Activated CD4-positive, alpha-beta memory T cell treated with anti-CD3 and anti-CD28 coated beads, Interleukin-2, amount 10 ng/mL, durations not matched to agents 7 days and 5 days (primary cell): ENCODE measurements at regions not wholly inside any gene's neighbourhood (a gene's known extent, or its start where the extent isn't known, plus 50 kb on each side); places are given as distances from the start of the nearest gene placed in this dataset.

Experiments used
- CTCF ChIA-PET: fragments of 350-600 bp; sonication (Branson Sonifier 250); formaldehyde crosslinking; loops from one replicate; lab custom pipeline; 2021; ENCODE audit warnings: antibody characterized with exemption, inconsistent platforms; lab: Charles Lee
- POLR2A ChIA-PET: fragments of 350-600 bp; sonication (Branson Sonifier 250); formaldehyde crosslinking; loops from one replicate; lab custom pipeline; 2021; ENCODE audit warnings: antibody characterized with exemption; lab: Charles Lee
- DNase-seq: peaks from one replicate; pipeline ENCODE4 v3.0.0-alpha.2; 2020
- H3K27ac Mint-ChIP-seq: one replicate; pipeline ENCODE4 v1.8.0; 2021; ENCODE audit warnings: mild to moderate bottlenecking, mixed read lengths
- H3K27me3 Mint-ChIP-seq: one replicate; pipeline ENCODE4 v1.8.0; 2021; ENCODE audit warnings: mixed read lengths
- H3K36me3 Mint-ChIP-seq: one replicate; pipeline ENCODE4 v1.8.0; 2021; ENCODE audit warnings: low read depth, mixed read lengths
- H3K4me1 Mint-ChIP-seq: one replicate; pipeline ENCODE4 v1.8.0; 2021; ENCODE audit warnings: mixed read lengths
- H3K4me3 Mint-ChIP-seq: one replicate; pipeline ENCODE4 v1.8.0; 2021; ENCODE audit warnings: mild to moderate bottlenecking, mixed read lengths
- H3K9me3 Mint-ChIP-seq: one replicate; pipeline ENCODE4 v1.8.0; 2021; ENCODE audit warnings: mixed read lengths

GRCh38 chr2:196266351-196266750 lies 95.0 kb upstream of the STK17B start:
- no peak for DNase-seq
- Mint-ChIP-seq H3K4me3 (no peak overlapping the region), H3K36me3 (peaks cover 14% of the 10 kb centered on the region), H3K4me1 (peaks cover 76% of the 10 kb centered on the region), H3K27ac (no peak overlapping the region), H3K9me3 (no peaks in the 10 kb centered on the region), H3K27me3 (no peaks in the 10 kb centered on the region)
- ChIA-PET CTCF (interaction anchor here (0.6 to 1.8 kb wide), 4 partner anchors 10 to 121 kb away, joined by 3 to 11 read pairs (median 4); no protein-coding TSS in a partner anchor), POLR2A (interaction anchor here (0.9 to 5.1 kb wide), 8 partner anchors 12 to 107 kb away, joined by 3 to 26 read pairs (median 6); partner anchors contain the start of gene STK17B)

- Mint-ChIP-seq H3K4me3 (no peak overlapping the region), H3K9me3 (no peaks in the 10 kb centered on the region), H3K27me3 (no peaks in the 10 kb centered on the region), H3K27ac (no peak overlapping the region), H3K4me1 (peaks cover 78% of the 10 kb centered on the region), H3K36me3 (peaks cover 15% of the 10 kb centered on the region)
- ChIA-PET POLR2A (interaction anchor here (0.9 to 5.1 kb wide), 8 partner anchors 12 to 108 kb away, joined by 3 to 26 read pairs (median 7); partner anchors contain the start of gene STK17B), CTCF (interaction anchor here (1.1 to 1.8 kb wide), 3 partner anchors 9 to 48 kb away, joined by 3 to 11 read pairs (median 4); no protein-coding TSS in a partner anchor)
- no peak for DNase-seq
These were observed 95.5 kb upstream of the STK17B start for GRCh38 chr2:196266855-196267254.

- no peaks in the 10 kb centered on the region for H3K9me3 Mint-ChIP-seq
- H3K4me1 Mint-ChIP-seq: peaks cover 69% of the 10 kb centered on the region
- ChIA-PET POLR2A (interaction anchor here (0.8 to 5.1 kb wide), 8 partner anchors 8 to 104 kb away, joined by 3 to 26 read pairs (median 10); partner anchors contain the start of gene STK17B), CTCF (no interaction called here)
- H3K36me3 Mint-ChIP-seq: peaks cover 11% of the 10 kb centered on the region
- peak overlapping the region; percentile 58 for H3K27ac Mint-ChIP-seq
- H3K27me3 Mint-ChIP-seq: no peaks in the 10 kb centered on the region
- peak overlapping the region; percentile 40 for H3K4me3 Mint-ChIP-seq
- no peak for DNase-seq
These were observed 96.6 kb upstream of the STK17B start for GRCh38 chr2:196268025-196268424.

GRCh38 chr2:196268538-196269338 lies 97.4 kb upstream of the STK17B start:
- H3K27ac Mint-ChIP-seq: peak overlapping the region; percentile 58
- ChIA-PET CTCF (interaction anchor here (0.7 to 1.3 kb wide), 4 partner anchors 68 to 191 kb away, joined by 3 to 8 read pairs (median 4); no protein-coding TSS in a partner anchor), POLR2A (interaction anchor here (0.8 to 5.1 kb wide), 11 partner anchors 8 to 709 kb away, joined by 3 to 26 read pairs (median 6); partner anchors contain the start of gene STK17B)
- no peaks in the 10 kb centered on the region for H3K9me3 Mint-ChIP-seq
- no peaks in the 10 kb centered on the region for H3K27me3 Mint-ChIP-seq
- H3K4me3 Mint-ChIP-seq: peak overlapping the region; percentile 40
- DNase-seq: no peak
- H3K4me1 Mint-ChIP-seq: peaks cover 63% of the 10 kb centered on the region
- peaks cover 6% of the 10 kb centered on the region for H3K36me3 Mint-ChIP-seq

GRCh38 chr2:196271795-196272194 lies 100.4 kb upstream of the STK17B start:
- peaks cover 73% of the 10 kb centered on the region for H3K4me1 Mint-ChIP-seq
- no peaks in the 10 kb centered on the region for H3K27me3 Mint-ChIP-seq
- H3K36me3 Mint-ChIP-seq: peaks cover 3% of the 10 kb centered on the region
- no peak overlapping the region for H3K27ac Mint-ChIP-seq
- no peaks in the 10 kb centered on the region for H3K9me3 Mint-ChIP-seq
- H3K4me3 Mint-ChIP-seq: no peak overlapping the region
- ChIA-PET CTCF (interaction anchor here (1.0 kb wide), 2 partner anchors 102 to 195 kb away, joined by 3 read pairs; no protein-coding TSS in a partner anchor), POLR2A (interaction anchor here (1.5 to 2.7 kb wide), 3 partner anchors 10 to 101 kb away, joined by 3 to 20 read pairs (median 9); partner anchors contain the start of gene STK17B)
- no peak for DNase-seq

GRCh38 chr2:196274387-196274809 lies 103.0 kb upstream of the STK17B start:
- Mint-ChIP-seq H3K4me3 (no peak overlapping the region), H3K4me1 (peaks cover 66% of the 10 kb centered on the region), H3K36me3 (peaks cover 6% of the 10 kb centered on the region), H3K27ac (no peak overlapping the region), H3K9me3 (peaks cover 2% of the 10 kb centered on the region), H3K27me3 (no peaks in the 10 kb centered on the region)
- ChIA-PET CTCF (interaction anchor here (2.8 to 3.7 kb wide), 5 partner anchors 14 to 109 kb away, joined by 24 to 55 read pairs (median 30); partner anchors contain the start of gene STK17B), POLR2A (interaction anchor here (0.7 to 4.1 kb wide), 9 partner anchors 14 to 116 kb away, joined by 3 to 56 read pairs (median 33); partner anchors contain the start of gene STK17B)
- no peak for DNase-seq

- peak overlapping the region; percentile 76 for H3K27ac Mint-ChIP-seq
- DNase-seq: no peak
- no peaks in the 10 kb centered on the region for H3K27me3 Mint-ChIP-seq
- CTCF ChIA-PET: interaction anchor here (0.7 to 3.7 kb wide), 29 partner anchors 9 to 207 kb away, joined by 3 to 55 read pairs (median 5); partner anchors contain the start of genes DNAH7 and STK17B
- H3K4me1 Mint-ChIP-seq: peaks cover 60% of the 10 kb centered on the region
- POLR2A ChIA-PET: interaction anchor here (0.8 to 4.1 kb wide), 22 partner anchors 7 to 198 kb away, joined by 3 to 56 read pairs (median 6); partner anchors contain the start of gene STK17B
- H3K36me3 Mint-ChIP-seq: peaks cover 9% of the 10 kb centered on the region
- peak overlapping the region; percentile 69 for H3K4me3 Mint-ChIP-seq
- peaks cover 2% of the 10 kb centered on the region for H3K9me3 Mint-ChIP-seq
These were observed 104.4 kb upstream of the STK17B start for GRCh38 chr2:196275646-196276352.

GRCh38 chr2:196276421-196276820 lies 105.0 kb upstream of the STK17B start:
- Mint-ChIP-seq H3K9me3 (peaks cover 2% of the 10 kb centered on the region), H3K36me3 (peaks cover 9% of the 10 kb centered on the region), H3K27me3 (no peaks in the 10 kb centered on the region), H3K4me1 (peaks cover 59% of the 10 kb centered on the region), H3K27ac (peak overlapping the region; percentile 76), H3K4me3 (peak overlapping the region; percentile 69)
- ChIA-PET CTCF (interaction anchor here (0.6 to 3.7 kb wide), 31 partner anchors 9 to 208 kb away, joined by 3 to 55 read pairs (median 4); partner anchors contain the start of genes DNAH7 and STK17B), POLR2A (interaction anchor here (0.8 to 4.1 kb wide), 26 partner anchors 8 to 199 kb away, joined by 3 to 56 read pairs (median 5); partner anchors contain the start of gene STK17B)
- DNase-seq: no peak

GRCh38 chr2:196277002-196277401 lies 105.6 kb upstream of the STK17B start:
- Mint-ChIP-seq H3K4me3 (peak overlapping the region; percentile 27), H3K27ac (no peak overlapping the region), H3K9me3 (peaks cover 2% of the 10 kb centered on the region), H3K27me3 (no peaks in the 10 kb centered on the region), H3K4me1 (peaks cover 55% of the 10 kb centered on the region), H3K36me3 (peaks cover 7% of the 10 kb centered on the region)
- CTCF ChIA-PET: interaction anchor here (0.6 to 3.7 kb wide), 27 partner anchors 8 to 208 kb away, joined by 3 to 55 read pairs (median 5); partner anchors contain the start of genes DNAH7 and STK17B
- POLR2A ChIA-PET: interaction anchor here (1.0 to 4.1 kb wide), 24 partner anchors 9 to 200 kb away, joined by 3 to 56 read pairs (median 6); partner anchors contain the start of gene STK17B
- DNase-seq: peak; percentile 42

- H3K9me3 Mint-ChIP-seq: peaks cover 2% of the 10 kb centered on the region
- DNase-seq: peak; percentile 46
- ChIA-PET CTCF (interaction anchor here (0.6 to 3.1 kb wide), 13 partner anchors 12 to 210 kb away, joined by 3 to 14 read pairs (median 5); partner anchors contain the start of genes DNAH7 and STK17B), POLR2A (interaction anchor here (0.6 to 1.5 kb wide), 8 partner anchors 12 to 132 kb away, joined by 3 to 6 read pairs (median 4); no protein-coding TSS in a partner anchor)
- no peaks in the 10 kb centered on the region for H3K27me3 Mint-ChIP-seq
- H3K4me1 Mint-ChIP-seq: peaks cover 54% of the 10 kb centered on the region
- H3K36me3 Mint-ChIP-seq: peaks cover 6% of the 10 kb centered on the region
- H3K27ac Mint-ChIP-seq: no peak overlapping the region
- H3K4me3 Mint-ChIP-seq: no peak overlapping the region
These were observed 107.1 kb upstream of the STK17B start for GRCh38 chr2:196278491-196278911.

- POLR2A ChIA-PET: interaction anchor here (0.8 to 1.1 kb wide), 3 partner anchors 103 to 147 kb away, joined by 3 to 5 read pairs (median 3); partner anchors contain the start of gene STK17B
- Mint-ChIP-seq H3K4me1 (peaks cover 49% of the 10 kb centered on the region), H3K9me3 (peaks cover 2% of the 10 kb centered on the region), H3K27ac (no peak overlapping the region), H3K36me3 (peaks cover 10% of the 10 kb centered on the region), H3K4me3 (no peak overlapping the region), H3K27me3 (no peaks in the 10 kb centered on the region)
- no peak for DNase-seq
- CTCF ChIA-PET: interaction anchor here (1.2 to 3.1 kb wide), 9 partner anchors 9 to 201 kb away, joined by 3 to 14 read pairs (median 5); no protein-coding TSS in a partner anchor
These were observed 108.2 kb upstream of the STK17B start for GRCh38 chr2:196279541-196279940.
